HL-60 (cell line): ENCODE measurements at regions not wholly inside any gene's neighbourhood (a gene's known extent, or its start where the extent isn't known, plus 50 kb on each side); places are given as distances from the start of the nearest gene placed in this dataset.

Experiments used
- DNase-seq, 2 experiments: peaks; one replicate each; pipeline ENCODE4 v3.0.0-alpha.2; 2010 to 2020; ENCODE audit warnings: low read depth in 1 of 2, low spot score in 1 of 2
- H3K27ac ChIP-seq: fragments of 250-450 bp; sonication (Bioruptor Pico); replicated peaks from 2 replicates; pipeline ENCODE4 v1.5.1; 2020; ENCODE audit warnings: mild to moderate bottlenecking, moderate library complexity
- H3K27me3 ChIP-seq: fragments of 250-450 bp; sonication (Bioruptor Pico); 2 replicates; pipeline ENCODE4 v1.5.1; 2021; ENCODE audit warnings: mild to moderate bottlenecking, moderate library complexity; ENCODE audit not compliant: insufficient read depth, poor library complexity, severe bottlenecking
- H3K4me3 ChIP-seq: replicated peaks from 2 replicates; pipeline ENCODE4 v1.5.1; 2011; ENCODE audit warnings: mild to moderate bottlenecking, control low read depth, low read length; ENCODE audit not compliant: insufficient read depth
- CTCF ChIP-seq: IDR thresholded peaks from one replicate; pipeline ENCODE4 v1.5.1; 2011; ENCODE audit warnings: low read length, control low read depth, inconsistent platforms; ENCODE audit not compliant: insufficient read depth
- GABPA ChIP-seq: IDR thresholded peaks from 2 replicates; pipeline ENCODE4 v1.6.1; 2012; ENCODE audit warnings: low read depth
- POLR2AphosphoS5 ChIP-seq: IDR thresholded peaks from 2 replicates; pipeline ENCODE4 v1.6.1; 2012; ENCODE audit warnings: low read depth
- REST ChIP-seq: IDR thresholded peaks from 2 replicates; pipeline ENCODE4 v1.6.1; 2012; ENCODE audit warnings: low read depth; ENCODE audit not compliant: insufficient replicate concordance
- SPI1 ChIP-seq: IDR thresholded peaks from 2 replicates; pipeline ENCODE4 v1.6.1; 2012; ENCODE audit warnings: low read depth, mild to moderate bottlenecking, borderline replicate concordance

- H3K27ac ChIP-seq, result no peak overlapping the region
- DNase-seq, result no peak
- no peak overlapping the region for H3K4me3 ChIP-seq
- TF ChIP-seq GABPA (no peak), SPI1 (no peak), CTCF (no peak), POLR2AphosphoS5 (no peak), REST (no peak)
- H3K27me3 ChIP-seq, result peaks cover 4% of the 10 kb centered on the region
These were observed 79.1 kb downstream of the OTX2 start for GRCh38 chr14:56731187-56731586.

- H3K4me3 ChIP-seq, result no peak overlapping the region
- peaks cover 4% of the 10 kb centered on the region for H3K27me3 ChIP-seq
- DNase-seq, result no peak
- TF ChIP-seq SPI1 (no peak), GABPA (no peak), CTCF (no peak), POLR2AphosphoS5 (no peak), REST (no peak)
- no peak overlapping the region for H3K27ac ChIP-seq
These were observed 79.6 kb downstream of the OTX2 start for GRCh38 chr14:56730538-56731145.

GRCh38 chr14:56724013-56724412, 86.3 kb downstream of the OTX2 start:
- TF ChIP-seq POLR2AphosphoS5 (no peak), GABPA (no peak), CTCF (no peak), REST (no peak), SPI1 (no peak)

More at GRCh38 chr14:56724013-56724412, 86.3 kb downstream of the OTX2 start:
- Histone ChIP-seq H3K27me3 (peaks cover 2% of the 10 kb centered on the region), H3K27ac (no peak overlapping the region), H3K4me3 (no peak overlapping the region)
- DNase-seq, result no peak
